MM.1S (cell line): ENCODE measurements at regions not wholly inside any gene's neighbourhood (a gene's known extent, or its start where the extent isn't known, plus 50 kb on each side); places are given as distances from the start of the nearest gene placed in this dataset.

ENCODE experiments used
- DNase-seq: peaks from one replicate; pipeline ENCODE4 v3.0.0-alpha.2; 2015
- H2AFZ ChIP-seq: fragments of 300-600 bp; sonication (generic); 2 replicates; pipeline ENCODE4 v1.6.0; 2016; ENCODE audit warnings: antibody characterized with exemption, low read length
- H3F3A ChIP-seq: fragments of 300-600 bp; sonication (generic); 2 replicates; pipeline ENCODE4 v1.6.1; 2016; ENCODE audit warnings: mild to moderate bottlenecking, antibody characterized with exemption, low read length, moderate library complexity, mixed read lengths; ENCODE audit not compliant: insufficient read depth
- H3K27ac ChIP-seq: fragments of 300-600 bp; sonication (generic); 2 replicates; pipeline ENCODE4 v1.5.1; 2016; ENCODE audit warnings: mild to moderate bottlenecking, low read length
- H3K27me3 ChIP-seq: fragments of 300-600 bp; sonication (generic); replicated peaks from 2 replicates; pipeline ENCODE4 v1.6.0; 2016; ENCODE audit warnings: low read length; ENCODE audit not compliant: insufficient read depth
- H3K36me3 ChIP-seq: fragments of 300-600 bp; sonication (generic); replicated peaks from 2 replicates; pipeline ENCODE4 v1.6.1; 2016; ENCODE audit warnings: mild to moderate bottlenecking, low read length, mixed read lengths; ENCODE audit not compliant: insufficient read depth
- H3K4me1 ChIP-seq: fragments of 300-600 bp; sonication (generic); 2 replicates; pipeline ENCODE4 v1.6.1; 2016; ENCODE audit warnings: low read length, mixed read lengths
- H3K4me2 ChIP-seq: fragments of 300-600 bp; sonication (generic); 2 replicates; pipeline ENCODE4 v1.6.0; 2016; ENCODE audit warnings: low read depth, low read length
- H3K4me3 ChIP-seq: fragments of 300-600 bp; sonication (generic); 2 replicates; pipeline ENCODE4 v1.5.1; 2016; ENCODE audit warnings: low read length, mixed read lengths
- H3K79me2 ChIP-seq: fragments of 300-600 bp; sonication (generic); 2 replicates; pipeline ENCODE4 v1.6.1; 2016; ENCODE audit warnings: mixed run types, low read length, mixed read lengths
- H3K9ac ChIP-seq: fragments of 300-600 bp; sonication (generic); 2 replicates; pipeline ENCODE4 v1.6.1; 2016; ENCODE audit warnings: low read length, mixed read lengths
- H3K9me2 ChIP-seq: fragments of 300-600 bp; sonication (generic); replicated peaks from 2 replicates; pipeline ENCODE4 v1.6.1; 2016; ENCODE audit warnings: mild to moderate bottlenecking, low read length, mixed read lengths; ENCODE audit not compliant: insufficient read depth
- H3K9me3 ChIP-seq: fragments of 300-600 bp; sonication (generic); replicated peaks from 2 replicates; pipeline ENCODE4 v1.6.1; 2016; ENCODE audit warnings: mild to moderate bottlenecking, low read length, mixed read lengths; ENCODE audit not compliant: insufficient read depth
- H4K20me1 ChIP-seq: fragments of 300-600 bp; sonication (generic); 2 replicates; pipeline ENCODE4 v1.6.1; 2016; ENCODE audit warnings: mild to moderate bottlenecking, low read length, moderate library complexity, mixed read lengths; ENCODE audit not compliant: insufficient read depth
- EZH2 ChIP-seq: fragments of 300-600 bp; sonication (generic); optimal IDR thresholded peaks from 2 replicates; pipeline ENCODE3; 2017; ENCODE audit warnings: low read depth, mild to moderate bottlenecking, antibody characterized with exemption, low read length, mixed read lengths
- EZH2phosphoT487 ChIP-seq: fragments of 300-600 bp; sonication (generic); IDR thresholded peaks from 2 replicates; pipeline ENCODE4 v1.6.1; 2018; ENCODE audit warnings: antibody characterized with exemption, low read length
- TF ChIP-seq, protein P1 (sequence below): fragments of 300-600 bp; sonication (generic); IDR thresholded peaks from 2 replicates; pipeline ENCODE4 v1.5.1; 2016; ENCODE audit warnings: antibody characterized with exemption, low read length, mixed read lengths

DNA sequence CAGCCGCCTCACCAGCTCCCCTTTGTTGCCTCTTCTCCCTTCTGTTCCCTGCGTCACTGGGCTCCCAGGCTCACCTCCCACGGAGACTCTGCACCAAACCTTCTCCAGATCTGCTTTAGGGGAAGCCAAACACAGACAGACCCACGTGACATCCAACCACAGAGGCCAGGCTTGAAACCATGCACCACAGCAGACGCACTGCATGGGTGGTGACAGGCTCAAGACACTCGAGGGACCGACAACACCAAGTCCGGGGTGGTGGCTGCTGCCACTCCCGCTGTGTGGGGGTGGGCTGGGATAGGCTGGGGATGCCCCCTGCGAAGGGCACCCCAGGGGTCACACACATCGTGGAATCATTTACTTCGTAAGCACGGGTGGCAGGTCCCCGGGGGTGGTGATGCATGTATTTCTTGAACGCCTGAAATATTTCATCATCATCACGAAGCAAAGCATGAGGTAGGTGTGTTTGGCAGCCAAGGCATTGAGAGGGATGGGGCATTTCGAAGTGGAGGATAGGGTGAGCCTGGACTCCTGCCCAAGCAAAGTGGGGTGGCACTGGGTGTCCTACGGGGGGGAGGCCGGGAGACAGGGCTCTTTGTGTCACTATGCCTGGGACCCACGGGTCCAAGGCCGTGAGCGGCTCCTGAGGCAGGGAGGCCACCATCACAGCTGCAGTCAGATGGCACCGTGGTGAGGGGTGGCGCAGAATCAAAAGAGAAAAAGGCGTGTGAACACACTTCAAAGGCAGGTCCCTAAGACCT is 66.8 kb upstream of the RFLNA start:
- TF ChIP-seq EZH2 (no peak), EZH2phosphoT487 (no peak)
- TF ChIP-seq, protein P1, sequence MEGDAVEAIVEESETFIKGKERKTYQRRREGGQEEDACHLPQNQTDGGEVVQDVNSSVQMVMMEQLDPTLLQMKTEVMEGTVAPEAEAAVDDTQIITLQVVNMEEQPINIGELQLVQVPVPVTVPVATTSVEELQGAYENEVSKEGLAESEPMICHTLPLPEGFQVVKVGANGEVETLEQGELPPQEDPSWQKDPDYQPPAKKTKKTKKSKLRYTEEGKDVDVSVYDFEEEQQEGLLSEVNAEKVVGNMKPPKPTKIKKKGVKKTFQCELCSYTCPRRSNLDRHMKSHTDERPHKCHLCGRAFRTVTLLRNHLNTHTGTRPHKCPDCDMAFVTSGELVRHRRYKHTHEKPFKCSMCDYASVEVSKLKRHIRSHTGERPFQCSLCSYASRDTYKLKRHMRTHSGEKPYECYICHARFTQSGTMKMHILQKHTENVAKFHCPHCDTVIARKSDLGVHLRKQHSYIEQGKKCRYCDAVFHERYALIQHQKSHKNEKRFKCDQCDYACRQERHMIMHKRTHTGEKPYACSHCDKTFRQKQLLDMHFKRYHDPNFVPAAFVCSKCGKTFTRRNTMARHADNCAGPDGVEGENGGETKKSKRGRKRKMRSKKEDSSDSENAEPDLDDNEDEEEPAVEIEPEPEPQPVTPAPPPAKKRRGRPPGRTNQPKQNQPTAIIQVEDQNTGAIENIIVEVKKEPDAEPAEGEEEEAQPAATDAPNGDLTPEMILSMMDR, result no peak
- DNase-seq, result no peak
- H3K27ac ChIP-seq, result no peak overlapping the region

DNA sequence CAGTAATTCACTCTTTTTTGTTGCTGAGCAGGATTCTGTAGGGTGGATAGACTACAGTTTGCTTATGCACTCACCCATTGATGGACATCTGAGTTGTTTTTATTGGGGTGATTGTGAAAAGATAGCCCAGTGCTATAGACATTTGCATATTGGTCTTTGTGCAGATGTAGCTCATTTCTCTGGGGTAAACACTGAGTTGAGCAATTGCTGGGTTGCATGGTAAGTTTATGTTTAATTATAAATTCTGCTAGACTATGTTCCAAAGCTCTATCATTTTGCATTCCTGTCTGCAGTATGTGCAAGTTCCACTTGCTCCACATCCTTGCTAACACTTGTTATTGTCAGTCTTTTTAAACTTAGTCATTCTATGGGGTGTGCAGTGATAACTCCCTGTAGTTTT is 65.4 kb upstream of the RFLNA start:
- Histone ChIP-seq H3K79me2 (no peaks in the 10 kb centered on the region), H3K9me3 (no peaks in the 10 kb centered on the region), H3K36me3 (no peaks in the 10 kb centered on the region), H3K9ac (no peak overlapping the region), H3K9me2 (no peaks in the 10 kb centered on the region), H3K27ac (no peak overlapping the region), H3K4me1 (no peaks in the 10 kb centered on the region), H4K20me1 (no peaks in the 10 kb centered on the region), H2AFZ (no peak overlapping the region), H3K27me3 (no peaks in the 10 kb centered on the region), H3K4me2 (no peak overlapping the region), H3K4me3 (no peak overlapping the region), H3F3A (no peaks in the 10 kb centered on the region)
- TF ChIP-seq EZH2phosphoT487, result no peak
- TF ChIP-seq, protein P1, result no peak
- DNase-seq, result no peak

More for the DNA sequence above, 66.8 kb upstream of the RFLNA start:
- Histone ChIP-seq H3K4me3 (no peak overlapping the region), H3K27me3 (no peaks in the 10 kb centered on the region), H2AFZ (no peak overlapping the region), H3K36me3 (no peaks in the 10 kb centered on the region), H3F3A (no peaks in the 10 kb centered on the region), H3K4me2 (no peak overlapping the region), H3K9ac (no peak overlapping the region), H3K9me2 (no peaks in the 10 kb centered on the region), H3K79me2 (no peaks in the 10 kb centered on the region), H3K9me3 (no peaks in the 10 kb centered on the region), H3K4me1 (no peaks in the 10 kb centered on the region), H4K20me1 (no peaks in the 10 kb centered on the region)

DNA sequence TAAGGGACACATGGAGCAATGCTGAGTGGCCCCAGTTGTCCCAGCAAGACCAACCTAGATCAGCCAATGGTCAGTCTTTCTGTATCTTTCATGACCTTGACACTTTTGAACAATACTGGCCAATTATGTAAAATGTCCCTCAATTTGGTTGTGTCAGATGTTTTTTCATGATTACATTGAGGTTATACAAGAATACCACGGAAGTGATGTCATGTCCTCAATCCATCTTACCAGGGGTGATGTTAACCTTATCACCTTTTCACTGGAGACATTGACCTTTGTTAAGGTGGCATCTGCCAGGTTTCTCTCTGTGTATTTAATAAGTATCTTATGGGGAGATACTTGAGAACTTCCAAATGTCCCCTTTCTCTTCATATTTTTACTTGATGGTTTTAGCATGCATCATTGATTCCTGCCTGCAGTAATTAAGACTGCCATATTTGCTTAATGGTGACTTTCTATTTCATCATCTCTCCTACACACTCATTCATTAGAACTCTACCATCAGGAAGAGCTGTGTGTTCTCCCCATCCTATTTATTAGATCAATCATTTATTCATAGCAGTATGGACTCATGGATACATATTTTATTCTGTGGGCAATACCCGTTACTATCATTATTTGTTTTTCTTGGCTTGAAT is 64.7 kb upstream of the RFLNA start:
- Histone ChIP-seq H3K27me3 (no peaks in the 10 kb centered on the region), H3K27ac (no peak overlapping the region), H3K4me3 (no peak overlapping the region), H3K9me3 (no peaks in the 10 kb centered on the region), H3K4me2 (no peak overlapping the region), H3K9ac (no peak overlapping the region), H2AFZ (no peak overlapping the region), H3K36me3 (no peaks in the 10 kb centered on the region), H3K4me1 (no peaks in the 10 kb centered on the region), H4K20me1 (no peaks in the 10 kb centered on the region), H3K79me2 (no peaks in the 10 kb centered on the region), H3F3A (no peaks in the 10 kb centered on the region), H3K9me2 (no peaks in the 10 kb centered on the region)
- no peak for DNase-seq
- TF ChIP-seq EZH2 (no peak), EZH2phosphoT487 (no peak)
- TF ChIP-seq, protein P1, result no peak
